Right lobe of liver (tissue), 4 donors: ENCODE measurements at regions not wholly inside any gene's neighbourhood (a gene's known extent, or its start where the extent isn't known, plus 50 kb on each side); places are given as distances from the start of the nearest gene placed in this dataset.

Experiments used
- CTCF ChIP-seq, 4 donors: fragments of 200-600 bp in 3 of 4; fragments of 450-650 bp in 1 of 4; IDR thresholded peaks; one replicate each; pipeline versions ENCODE4 v1.5.1 to v1.8.0; 2016 to 2022; ENCODE audit warnings: antibody characterized with exemption in 4 of 4, mild to moderate bottlenecking in 2 of 4
- POLR2A ChIP-seq: fragments of 450-650 bp; IDR thresholded peaks from one replicate; pipeline ENCODE4 v1.6.1; 2017; ENCODE audit warnings: antibody characterized with exemption, mild to moderate bottlenecking
- donor health status: DM: no; HTN: no; CAD: no.
- donor health status: DM: no; HTN: no; CAD: no.
- donor health status: DM: no; HTN: yes; CAD: no.

GRCh38 chr1:87842156-87842555, 513.5 kb downstream of the LMO4 start:
- TF ChIP-seq CTCF (IDR thresholded peaks at IDR 0.05) (no peak), POLR2A (no peak)
